GM23338 (cell line): ENCODE measurements at regions not wholly inside any gene's neighbourhood (a gene's known extent, or its start where the extent isn't known, plus 50 kb on each side); places are given as distances from the start of the nearest gene placed in this dataset.
A peak's percentile ranks its signal among the peaks of the same experiment; 100 is the strongest.

Experiments used
- ATAC-seq: fragments of 200-7000 bp; cut with Tn5 transposase; 3 replicates; pipeline ENCODE4 v1.9.1; 2020
- DNase-seq: peaks from one replicate; pipeline ENCODE4 v3.0.0-alpha.2; 2015; ENCODE audit warnings: low spot score
- H2AFZ ChIP-seq: fragments of 200-600 bp; sonication (generic); 2 replicates; pipeline ENCODE4 v1.8.0; 2016; ENCODE audit warnings: antibody characterized with exemption, mild to moderate bottlenecking, moderate library complexity
- H3F3A ChIP-seq: fragments of 200-600 bp; sonication (generic); replicated peaks from 2 replicates; pipeline ENCODE4 v1.8.0; 2017; ENCODE audit warnings: antibody characterized with exemption, mixed run types, low read depth
- H3K27ac ChIP-seq: fragments of 200-600 bp; sonication (generic); 2 replicates; pipeline ENCODE4 v1.6.1; 2016; ENCODE audit warnings: low read depth
- H3K27me3 ChIP-seq: fragments of 200-600 bp; sonication (generic); 2 replicates; pipeline ENCODE4 v1.8.0; 2016; ENCODE audit warnings: mild to moderate bottlenecking, mixed run types, moderate library complexity; ENCODE audit not compliant: insufficient read depth
- H3K36me3 ChIP-seq: fragments of 200-600 bp; sonication (generic); 2 replicates; pipeline ENCODE4 v1.8.0; 2016; ENCODE audit warnings: mild to moderate bottlenecking; ENCODE audit not compliant: insufficient read depth
- H3K4me1 ChIP-seq: fragments of 200-600 bp; sonication (generic); 2 replicates; pipeline ENCODE4 v1.8.0; 2016; ENCODE audit warnings: mild to moderate bottlenecking, moderate library complexity; ENCODE audit not compliant: insufficient read depth
- H3K4me2 ChIP-seq: fragments of 200-600 bp; sonication (generic); 2 replicates; pipeline ENCODE4 v1.7.1; 2017; ENCODE audit warnings: mixed run types
- H3K4me3 ChIP-seq: fragments of 200-600 bp; sonication (generic); 2 replicates; pipeline ENCODE4 v1.6.1; 2016; ENCODE audit warnings: mixed run types
- H3K79me2 ChIP-seq: fragments of 200-600 bp; sonication (generic); replicated peaks from 2 replicates; pipeline ENCODE4 v1.8.0; 2017; ENCODE audit warnings: mild to moderate bottlenecking; ENCODE audit not compliant: insufficient read depth
- H3K9me2 ChIP-seq: fragments of 200-600 bp; sonication (generic); 2 replicates; pipeline ENCODE4 v1.8.0; 2017; ENCODE audit not compliant: insufficient read depth
- H4K20me1 ChIP-seq: fragments of 200-600 bp; sonication (generic); replicated peaks from 2 replicates; pipeline ENCODE4 v1.8.0; 2017; ENCODE audit warnings: mild to moderate bottlenecking; ENCODE audit not compliant: insufficient read depth
- H3K27ac Mint-ChIP-seq: 2 replicates; pipeline ENCODE4 v1.8.0; 2020; ENCODE audit warnings: inconsistent platforms, mild to moderate bottlenecking, moderate library complexity, mixed read lengths
- H3K27me3 Mint-ChIP-seq: 3 replicates; pipeline ENCODE4 v1.8.0; 2022; ENCODE audit warnings: low read depth, mild to moderate bottlenecking, moderate library complexity, mixed read lengths, inconsistent platforms; ENCODE audit not compliant: insufficient read depth, poor library complexity
- H3K36me3 Mint-ChIP-seq: 3 replicates; pipeline ENCODE4 v1.8.0; 2021; ENCODE audit warnings: low read depth, mild to moderate bottlenecking, inconsistent platforms, moderate library complexity, mixed read lengths
- H3K4me1 Mint-ChIP-seq: 3 replicates; pipeline ENCODE4 v1.8.0; 2020; ENCODE audit warnings: mild to moderate bottlenecking, inconsistent platforms, mixed read lengths
- H3K4me3 Mint-ChIP-seq: 3 replicates; pipeline ENCODE4 v1.8.0; 2021; ENCODE audit warnings: moderate library complexity, mild to moderate bottlenecking, inconsistent platforms, mixed read lengths
- H3K9me3 Mint-ChIP-seq: 3 replicates; pipeline ENCODE4 v1.8.0; 2020; ENCODE audit warnings: moderate library complexity, mild to moderate bottlenecking, inconsistent platforms, mixed read lengths
- EZH2 ChIP-seq: fragments of 200-600 bp; sonication (generic); IDR thresholded peaks from one replicate; pipeline ENCODE4 v1.8.0; 2017; ENCODE audit warnings: antibody characterized with exemption, mild to moderate bottlenecking, low read depth; ENCODE audit not compliant: unreplicated experiment
- JUNB ChIP-seq: IDR thresholded peaks from one replicate; pipeline ENCODE4 v1.6.1; 2016; ENCODE audit warnings: antibody characterized with exemption; ENCODE audit not compliant: unreplicated experiment
- NANOG ChIP-seq: IDR thresholded peaks from 2 replicates; pipeline ENCODE4 v1.6.1; 2016; ENCODE audit warnings: antibody characterized with exemption, borderline replicate concordance
- REST ChIP-seq: IDR thresholded peaks from one replicate; pipeline ENCODE4 v1.6.1; 2018; ENCODE audit warnings: antibody characterized with exemption; ENCODE audit not compliant: unreplicated experiment
- TF ChIP-seq, protein P1 (sequence below): fragments of 250-450 bp; sonication (Bioruptor Pico); IDR thresholded peaks from 2 replicates; pipeline ENCODE4 v1.5.0; 2020; ENCODE audit warnings: mild to moderate bottlenecking, moderate library complexity

GRCh38 chr6:139777202-139777970 is 402.9 kb upstream of the CITED2 start (continued):
- TF ChIP-seq, protein P1, sequence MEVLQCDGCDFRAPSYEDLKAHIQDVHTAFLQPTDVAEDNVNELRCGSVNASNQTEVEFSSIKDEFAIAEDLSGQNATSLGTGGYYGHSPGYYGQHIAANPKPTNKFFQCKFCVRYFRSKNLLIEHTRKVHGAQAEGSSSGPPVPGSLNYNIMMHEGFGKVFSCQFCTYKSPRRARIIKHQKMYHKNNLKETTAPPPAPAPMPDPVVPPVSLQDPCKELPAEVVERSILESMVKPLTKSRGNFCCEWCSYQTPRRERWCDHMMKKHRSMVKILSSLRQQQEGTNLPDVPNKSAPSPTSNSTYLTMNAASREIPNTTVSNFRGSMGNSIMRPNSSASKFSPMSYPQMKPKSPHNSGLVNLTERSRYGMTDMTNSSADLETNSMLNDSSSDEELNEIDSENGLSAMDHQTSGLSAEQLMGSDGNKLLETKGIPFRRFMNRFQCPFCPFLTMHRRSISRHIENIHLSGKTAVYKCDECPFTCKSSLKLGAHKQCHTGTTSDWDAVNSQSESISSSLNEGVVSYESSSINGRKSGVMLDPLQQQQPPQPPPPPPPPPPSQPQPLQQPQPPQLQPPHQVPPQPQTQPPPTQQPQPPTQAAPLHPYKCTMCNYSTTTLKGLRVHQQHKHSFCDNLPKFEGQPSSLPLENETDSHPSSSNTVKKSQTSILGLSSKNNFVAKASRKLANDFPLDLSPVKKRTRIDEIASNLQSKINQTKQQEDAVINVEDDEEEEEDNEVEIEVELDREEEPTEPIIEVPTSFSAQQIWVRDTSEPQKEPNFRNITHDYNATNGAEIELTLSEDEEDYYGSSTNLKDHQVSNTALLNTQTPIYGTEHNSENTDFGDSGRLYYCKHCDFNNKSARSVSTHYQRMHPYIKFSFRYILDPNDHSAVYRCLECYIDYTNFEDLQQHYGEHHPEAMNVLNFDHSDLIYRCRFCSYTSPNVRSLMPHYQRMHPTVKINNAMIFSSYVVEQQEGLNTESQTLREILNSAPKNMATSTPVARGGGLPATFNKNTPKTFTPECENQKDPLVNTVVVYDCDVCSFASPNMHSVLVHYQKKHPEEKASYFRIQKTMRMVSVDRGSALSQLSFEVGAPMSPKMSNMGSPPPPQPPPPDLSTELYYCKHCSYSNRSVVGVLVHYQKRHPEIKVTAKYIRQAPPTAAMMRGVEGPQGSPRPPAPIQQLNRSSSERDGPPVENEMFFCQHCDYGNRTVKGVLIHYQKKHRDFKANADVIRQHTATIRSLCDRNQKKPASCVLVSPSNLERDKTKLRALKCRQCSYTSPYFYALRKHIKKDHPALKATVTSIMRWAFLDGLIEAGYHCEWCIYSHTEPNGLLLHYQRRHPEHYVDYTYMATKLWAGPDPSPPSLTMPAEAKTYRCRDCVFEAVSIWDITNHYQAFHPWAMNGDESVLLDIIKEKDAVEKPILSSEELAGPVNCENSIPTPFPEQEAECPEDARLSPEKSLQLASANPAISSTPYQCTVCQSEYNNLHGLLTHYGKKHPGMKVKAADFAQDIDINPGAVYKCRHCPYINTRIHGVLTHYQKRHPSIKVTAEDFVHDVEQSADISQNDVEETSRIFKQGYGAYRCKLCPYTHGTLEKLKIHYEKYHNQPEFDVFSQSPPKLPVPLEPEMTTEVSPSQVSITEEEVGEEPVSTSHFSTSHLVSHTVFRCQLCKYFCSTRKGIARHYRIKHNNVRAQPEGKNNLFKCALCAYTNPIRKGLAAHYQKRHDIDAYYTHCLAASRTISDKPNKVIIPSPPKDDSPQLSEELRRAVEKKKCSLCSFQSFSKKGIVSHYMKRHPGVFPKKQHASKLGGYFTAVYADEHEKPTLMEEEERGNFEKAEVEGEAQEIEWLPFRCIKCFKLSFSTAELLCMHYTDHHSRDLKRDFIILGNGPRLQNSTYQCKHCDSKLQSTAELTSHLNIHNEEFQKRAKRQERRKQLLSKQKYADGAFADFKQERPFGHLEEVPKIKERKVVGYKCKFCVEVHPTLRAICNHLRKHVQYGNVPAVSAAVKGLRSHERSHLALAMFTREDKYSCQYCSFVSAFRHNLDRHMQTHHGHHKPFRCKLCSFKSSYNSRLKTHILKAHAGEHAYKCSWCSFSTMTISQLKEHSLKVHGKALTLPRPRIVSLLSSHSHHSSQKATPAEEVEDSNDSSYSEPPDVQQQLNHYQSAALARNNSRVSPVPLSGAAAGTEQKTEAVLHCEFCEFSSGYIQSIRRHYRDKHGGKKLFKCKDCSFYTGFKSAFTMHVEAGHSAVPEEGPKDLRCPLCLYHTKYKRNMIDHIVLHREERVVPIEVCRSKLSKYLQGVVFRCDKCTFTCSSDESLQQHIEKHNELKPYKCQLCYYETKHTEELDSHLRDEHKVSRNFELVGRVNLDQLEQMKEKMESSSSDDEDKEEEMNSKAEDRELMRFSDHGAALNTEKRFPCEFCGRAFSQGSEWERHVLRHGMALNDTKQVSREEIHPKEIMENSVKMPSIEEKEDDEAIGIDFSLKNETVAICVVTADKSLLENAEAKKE (CRISPR knock-in tag) = no peak
- TF ChIP-seq JUNB (no peak), REST (no peak)

DNA sequence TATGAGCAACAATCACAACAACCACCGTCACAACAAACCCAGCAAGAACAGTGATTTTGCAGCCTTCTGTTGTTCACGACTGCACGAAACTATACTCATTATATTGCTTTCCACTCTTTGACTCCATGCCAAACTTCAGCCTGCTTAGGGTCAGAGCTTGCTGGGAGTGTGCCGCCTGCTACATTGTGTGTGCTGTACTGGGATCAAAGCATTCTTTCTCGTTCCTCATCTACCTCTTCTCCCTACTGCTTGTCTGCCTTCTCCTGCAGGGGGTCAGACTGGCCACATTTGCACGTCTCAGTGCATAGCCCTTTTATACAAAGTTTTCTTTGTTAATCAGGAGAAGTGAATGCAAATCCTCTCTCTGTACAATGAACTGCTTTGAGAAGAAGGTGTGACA is 401.6 kb upstream of the CITED2 start:
- DNase-seq (no peak), ATAC-seq (peak; percentile 74)
- Mint-ChIP-seq H3K36me3 (no peaks in the 10 kb centered on the region), H3K4me3 (no peak overlapping the region), H3K9me3 (no peaks in the 10 kb centered on the region), H3K4me1 (peaks cover 28% of the 10 kb centered on the region), H3K27ac (no peak overlapping the region), H3K27me3 (no peaks in the 10 kb centered on the region)
- no peaks in the 10 kb centered on the region for H3K27me3 ChIP-seq
- H2AFZ ChIP-seq = no peak overlapping the region
- no peaks in the 10 kb centered on the region for H3K79me2 ChIP-seq
- no peak overlapping the region for H3K4me3 ChIP-seq
- no peaks in the 10 kb centered on the region for H3F3A ChIP-seq
- no peaks in the 10 kb centered on the region for H3K36me3 ChIP-seq
- H3K9me2 ChIP-seq = no peaks in the 10 kb centered on the region
- H3K27ac ChIP-seq = no peak overlapping the region
- no peak overlapping the region for H3K4me2 ChIP-seq
- TF ChIP-seq NANOG (no peak), EZH2 (no peak)
- no peaks in the 10 kb centered on the region for H4K20me1 ChIP-seq
- peaks cover 17% of the 10 kb centered on the region for H3K4me1 ChIP-seq
